HL-60/S4 treated with retinoic acid at 250 ng/mL for 4 days and 3 days (cell line): ENCODE measurements at regions not wholly inside any gene's neighbourhood (a gene's known extent, or its start where the extent isn't known, plus 50 kb on each side); places are given as distances from the start of the nearest gene placed in this dataset.

Experiments
- in situ Hi-C: fragments of 300-500 bp; cut with MboI; formaldehyde crosslinking; loops from 2 replicates; pipeline ENCODE4 v1.7.0; 2022; ENCODE audit warnings: low sequenced_read_pairs

- in situ Hi-C loops: loop anchor here (25.0 kb wide), 2 partner anchors 173 to 573 kb away; partner anchors contain the start of gene SLC9B1
These were observed 61.9 kb upstream of the NFKB1 start for GRCh38 chr4:102439236-102439614.

- in situ Hi-C loops: loop anchor here (25.0 kb wide), 2 partner anchors 172 to 572 kb away; partner anchors contain the start of gene SLC9B1
These were observed 61.3 kb upstream of the NFKB1 start for GRCh38 chr4:102439812-102440211.

- in situ Hi-C loops: loop anchor here (25.0 kb wide), 2 partner anchors 172 to 572 kb away; partner anchors contain the start of gene SLC9B1
These were observed 60.7 kb upstream of the NFKB1 start for GRCh38 chr4:102440498-102440897.

GRCh38 chr4:102441978-102442911 lies 58.9 kb upstream of the NFKB1 start:
- in situ Hi-C loops: loop anchor here (25.0 kb wide), 2 partner anchors 170 to 570 kb away; partner anchors contain the start of gene SLC9B1

- in situ Hi-C loops: loop anchor here (25.0 kb wide), 2 partner anchors 168 to 568 kb away; partner anchors contain the start of gene SLC9B1
These were observed 56.4 kb upstream of the NFKB1 start for GRCh38 chr4:102444752-102445151.

GRCh38 chr4:102445213-102445612 lies 55.9 kb upstream of the NFKB1 start:
- in situ Hi-C loops: loop anchor here (25.0 kb wide), 2 partner anchors 167 to 567 kb away; partner anchors contain the start of gene SLC9B1

- in situ Hi-C loops: loop anchor here (25.0 kb wide), 2 partner anchors 165 to 565 kb away; partner anchors contain the start of gene SLC9B1
These were observed 53.7 kb upstream of the NFKB1 start for GRCh38 chr4:102447413-102447812.

GRCh38 chr4:102449751-102450352 lies 51.3 kb upstream of the NFKB1 start:
- in situ Hi-C loops: loop anchor here (25.0 kb wide), 2 partner anchors 162 to 562 kb away; partner anchors contain the start of gene SLC9B1

GRCh38 chr4:102451266-102451665 lies 49.9 kb upstream of the NFKB1 start:
- in situ Hi-C loops: no loop called here
